ENCODE measurements at regions not wholly inside any gene's neighbourhood (a gene's known extent, or its start where the extent isn't known, plus 50 kb on each side); places are given as distances from the start of the nearest gene placed in this dataset.

GRCh38 chr11:109193880-109194279 lies 228.1 kb upstream of the C11orf87 start:
- FAIRE-seq (no peak), DNase-seq (ENCODE audit: insufficient read length, low spot score) (no peak)
- TF ChIP-seq CTCF (IDR thresholded peaks at IDR 0.05; ENCODE audit: insufficient read depth, missing control alignments) = no peak

GRCh38 chr11:109196016-109196415 lies 226.0 kb upstream of the C11orf87 start:
- FAIRE-seq = no peak
- no peak for DNase-seq (ENCODE audit: insufficient read length, low spot score)
- no peak for TF ChIP-seq CTCF (IDR thresholded peaks at IDR 0.05; ENCODE audit: insufficient read depth, missing control alignments)

DNA sequence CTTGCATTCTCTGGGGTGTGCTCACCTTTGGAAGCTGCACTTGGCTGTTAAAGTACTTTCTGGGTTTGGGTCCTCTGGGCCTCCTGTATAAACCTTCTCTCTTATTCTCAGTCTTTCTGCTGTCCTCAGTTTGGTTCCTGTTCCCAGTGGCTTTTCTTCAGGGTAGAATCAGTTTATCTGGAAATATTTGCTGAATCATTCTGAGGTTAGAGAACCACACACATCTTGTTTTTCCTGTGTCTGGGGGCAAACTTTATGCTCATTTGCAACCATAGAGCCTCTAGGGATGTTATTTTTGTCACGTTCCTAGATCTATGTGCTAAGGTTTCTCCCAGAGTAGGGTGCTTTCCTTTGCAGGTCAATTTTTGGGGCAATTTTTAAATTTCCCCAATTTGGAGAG lies 224.3 kb upstream of the C11orf87 start:
- TF ChIP-seq CTCF (IDR thresholded peaks at IDR 0.05; ENCODE audit: insufficient read depth, missing control alignments) = no peak
- no peak for FAIRE-seq
- DNase-seq (ENCODE audit: insufficient read length, low spot score) = no peak

DNA sequence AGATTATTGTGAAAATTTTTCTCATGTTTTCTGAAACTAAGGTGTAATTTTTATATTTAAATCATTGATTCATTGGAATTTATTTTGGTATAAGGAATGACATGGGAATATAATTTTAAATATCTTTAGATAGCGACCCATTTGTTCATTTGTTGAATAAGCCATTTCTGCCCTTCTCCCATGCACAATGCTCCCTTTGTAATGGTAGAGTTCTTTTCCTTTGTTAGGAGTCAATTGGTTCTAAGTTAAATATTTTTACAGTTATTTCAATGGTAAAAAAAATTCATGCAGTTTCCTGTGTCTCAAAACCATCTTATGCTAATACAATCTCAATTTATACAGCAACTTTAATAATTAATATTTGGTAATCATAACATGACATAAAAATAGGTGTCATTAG lies 218.8 kb upstream of the C11orf87 start:
- DNase-seq (ENCODE audit: insufficient read length, low spot score) = no peak
- no peak for FAIRE-seq
- no peak for TF ChIP-seq CTCF (IDR thresholded peaks at IDR 0.05; ENCODE audit: insufficient read depth, missing control alignments)

GRCh38 chr11:109205312-109205711 lies 216.7 kb upstream of the C11orf87 start:
- TF ChIP-seq CTCF (IDR thresholded peaks at IDR 0.05; ENCODE audit: insufficient read depth, missing control alignments) = no peak
- DNase-seq (ENCODE audit: insufficient read length, low spot score) (no peak), FAIRE-seq (no peak)

GRCh38 chr11:109208121-109208520 lies 213.9 kb upstream of the C11orf87 start:
- no peak for FAIRE-seq
- TF ChIP-seq CTCF (IDR thresholded peaks at IDR 0.05; ENCODE audit: insufficient read depth, missing control alignments) = no peak
- no peak for DNase-seq (ENCODE audit: insufficient read length, low spot score)

- TF ChIP-seq CTCF (IDR thresholded peaks at IDR 0.05; ENCODE audit: insufficient read depth, missing control alignments) = no peak
- FAIRE-seq = no peak
- no peak for DNase-seq (ENCODE audit: insufficient read length, low spot score)
Observed at GRCh38 chr11:109209572-109209971, 212.4 kb upstream of the C11orf87 start.

Data from D721Med (cell line).